ENCODE measurements at regions not wholly inside any gene's neighbourhood (a gene's known extent, or its start where the extent isn't known, plus 50 kb on each side); places are given as distances from the start of the nearest gene placed in this dataset.

DNA sequence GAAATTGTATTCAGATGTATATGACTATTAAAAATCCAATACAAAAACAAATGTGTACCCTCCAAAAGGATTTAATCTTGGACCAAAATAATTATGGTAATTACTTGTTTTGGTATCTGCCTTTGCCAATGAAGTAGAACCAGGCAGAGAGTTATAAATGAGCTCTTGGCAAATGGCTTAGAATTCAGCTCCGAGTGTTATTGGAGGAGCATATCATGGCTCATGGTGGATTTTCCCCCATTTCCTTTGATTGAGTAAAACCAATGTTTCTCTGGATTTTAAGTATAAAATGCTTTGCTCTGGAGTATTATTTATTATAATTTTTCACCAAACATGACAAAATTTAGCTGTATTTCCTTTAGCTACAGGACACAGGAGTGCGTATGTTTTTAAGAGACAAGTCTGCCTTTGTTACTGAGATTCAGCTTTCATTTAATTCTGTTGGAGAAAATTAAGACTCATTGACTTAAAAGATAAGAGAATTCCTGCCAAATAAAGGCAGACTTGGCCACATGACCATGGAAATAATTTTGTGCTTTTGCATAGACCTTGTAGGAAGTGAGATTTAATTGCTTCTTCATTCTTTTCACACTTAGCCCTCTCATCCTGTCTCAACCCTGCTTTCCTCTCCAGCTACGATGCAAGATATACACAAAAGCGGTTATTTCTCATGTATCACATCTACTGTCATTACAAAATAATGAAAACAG is 281.0 kb upstream of the SOX11 start:
- no peak for DNase-seq
- TF ChIP-seq, protein P1, sequence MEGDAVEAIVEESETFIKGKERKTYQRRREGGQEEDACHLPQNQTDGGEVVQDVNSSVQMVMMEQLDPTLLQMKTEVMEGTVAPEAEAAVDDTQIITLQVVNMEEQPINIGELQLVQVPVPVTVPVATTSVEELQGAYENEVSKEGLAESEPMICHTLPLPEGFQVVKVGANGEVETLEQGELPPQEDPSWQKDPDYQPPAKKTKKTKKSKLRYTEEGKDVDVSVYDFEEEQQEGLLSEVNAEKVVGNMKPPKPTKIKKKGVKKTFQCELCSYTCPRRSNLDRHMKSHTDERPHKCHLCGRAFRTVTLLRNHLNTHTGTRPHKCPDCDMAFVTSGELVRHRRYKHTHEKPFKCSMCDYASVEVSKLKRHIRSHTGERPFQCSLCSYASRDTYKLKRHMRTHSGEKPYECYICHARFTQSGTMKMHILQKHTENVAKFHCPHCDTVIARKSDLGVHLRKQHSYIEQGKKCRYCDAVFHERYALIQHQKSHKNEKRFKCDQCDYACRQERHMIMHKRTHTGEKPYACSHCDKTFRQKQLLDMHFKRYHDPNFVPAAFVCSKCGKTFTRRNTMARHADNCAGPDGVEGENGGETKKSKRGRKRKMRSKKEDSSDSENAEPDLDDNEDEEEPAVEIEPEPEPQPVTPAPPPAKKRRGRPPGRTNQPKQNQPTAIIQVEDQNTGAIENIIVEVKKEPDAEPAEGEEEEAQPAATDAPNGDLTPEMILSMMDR (IDR thresholded peaks at IDR 0.05; ENCODE audit: insufficient read depth in 1 of 2, low read depth in 1 of 2, low read length in 1 of 2, severe bottlenecking in 1 of 2, unreplicated experiment in 1 of 2), result no peak
- Histone ChIP-seq H3K36me3 (ENCODE audit: control insufficient read depth, insufficient read depth, low read length) (no peaks in the 10 kb centered on the region), H3K4me3 (ENCODE audit: low read depth, low read length) (no peak overlapping the region), H3K27me3 (replicated peaks; ENCODE audit: control insufficient read depth, insufficient read depth, low read length) (no peaks in the 10 kb centered on the region), H3K9me3 (no peaks in the 10 kb centered on the region; the same call in 1 of the 2 replicates), H3K4me1 (no peaks in the 10 kb centered on the region)
- BruUV-seq (replicated peaks), result no TSS peak
- ChIA-PET CTCF (no interaction called here), POLR2A (no interaction called here)
- Mint-ChIP-seq H3K4me3 (ENCODE audit: unreplicated experiment) (no peak overlapping the region), H3K27ac (ENCODE audit: unreplicated experiment) (no peak overlapping the region), H3K9me3 (ENCODE audit: unreplicated experiment) (no peaks in the 10 kb centered on the region), H3K36me3 (ENCODE audit: insufficient read depth, unreplicated experiment) (no peaks in the 10 kb centered on the region), H3K4me1 (ENCODE audit: low read depth, unreplicated experiment) (no peaks in the 10 kb centered on the region), H3K27me3 (ENCODE audit: insufficient read depth, unreplicated experiment) (no peaks in the 10 kb centered on the region)
- intact Hi-C loops (cut with micrococcal nuclease; ENCODE audit: unreplicated experiment), result no loop called here

DNA sequence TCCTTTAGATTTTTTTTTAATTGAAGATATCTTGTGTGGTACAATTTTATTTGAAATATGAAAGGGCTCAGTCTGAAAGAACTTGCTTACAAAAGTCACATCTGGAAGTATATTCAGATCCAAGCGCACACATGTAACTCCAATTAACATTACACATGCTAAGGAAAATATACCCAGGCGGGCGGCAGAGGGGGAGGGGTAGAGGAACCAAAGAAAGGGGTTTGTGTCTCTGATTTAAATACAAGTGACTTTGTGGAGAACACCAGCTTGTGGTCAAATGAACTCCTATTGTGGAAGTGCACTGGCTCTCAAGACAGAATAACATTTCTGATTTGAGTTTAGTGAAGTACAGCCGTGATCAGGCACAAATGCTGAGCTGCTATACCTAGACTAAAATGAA is 280.2 kb upstream of the SOX11 start:
- Histone ChIP-seq H3K4me3 (ENCODE audit: low read depth, low read length) (no peak overlapping the region), H3K36me3 (ENCODE audit: control insufficient read depth, insufficient read depth, low read length) (no peaks in the 10 kb centered on the region), H3K4me1 (no peaks in the 10 kb centered on the region), H3K9me3 (no peaks in the 10 kb centered on the region; the same call in 1 of the 2 replicates), H3K27me3 (replicated peaks; ENCODE audit: control insufficient read depth, insufficient read depth, low read length) (no peaks in the 10 kb centered on the region)
- TF ChIP-seq, protein P1 (IDR thresholded peaks at IDR 0.05; ENCODE audit: insufficient read depth in 1 of 2, low read depth in 1 of 2, low read length in 1 of 2, severe bottlenecking in 1 of 2, unreplicated experiment in 1 of 2), result no peak
- BruUV-seq (replicated peaks), result no TSS peak
- no peaks in the 10 kb centered on the region for H3K4me1 Mint-ChIP-seq (ENCODE audit: low read depth, unreplicated experiment)
- intact Hi-C loops (cut with micrococcal nuclease; ENCODE audit: unreplicated experiment), result no loop called here
- no peak overlapping the region for H3K27ac Mint-ChIP-seq (ENCODE audit: unreplicated experiment)
- no peak for DNase-seq
- H3K4me3 Mint-ChIP-seq (ENCODE audit: unreplicated experiment), result no peak overlapping the region
- ChIA-PET POLR2A (no interaction called here), CTCF (no interaction called here)
- no peaks in the 10 kb centered on the region for H3K9me3 Mint-ChIP-seq (ENCODE audit: unreplicated experiment)
- no peaks in the 10 kb centered on the region for H3K36me3 Mint-ChIP-seq (ENCODE audit: insufficient read depth, unreplicated experiment)
- no peaks in the 10 kb centered on the region for H3K27me3 Mint-ChIP-seq (ENCODE audit: insufficient read depth, unreplicated experiment)

- H3K9me3 Mint-ChIP-seq (ENCODE audit: unreplicated experiment), result no peaks in the 10 kb centered on the region
- H3K4me1 Mint-ChIP-seq (ENCODE audit: low read depth, unreplicated experiment), result no peaks in the 10 kb centered on the region
- BruUV-seq (replicated peaks), result no TSS peak
- peaks cover 3% of the 10 kb centered on the region for H3K27me3 Mint-ChIP-seq (ENCODE audit: insufficient read depth, unreplicated experiment)
- no peaks in the 10 kb centered on the region for H3K36me3 ChIP-seq (ENCODE audit: control insufficient read depth, insufficient read depth, low read length)
- no peaks in the 10 kb centered on the region for H3K36me3 Mint-ChIP-seq (ENCODE audit: insufficient read depth, unreplicated experiment)
- no peaks in the 10 kb centered on the region; the same call in 1 of the 2 replicates for H3K9me3 ChIP-seq
- ChIA-PET CTCF (no interaction called here), POLR2A (no interaction called here)
- no peaks in the 10 kb centered on the region for H3K4me1 ChIP-seq
- no peak for DNase-seq
- no peak overlapping the region for H3K27ac Mint-ChIP-seq (ENCODE audit: unreplicated experiment)
- no peaks in the 10 kb centered on the region for H3K27me3 ChIP-seq (replicated peaks; ENCODE audit: control insufficient read depth, insufficient read depth, low read length)
- intact Hi-C loops (cut with micrococcal nuclease; ENCODE audit: unreplicated experiment), result no loop called here
- TF ChIP-seq, protein P1 (IDR thresholded peaks at IDR 0.05; ENCODE audit: insufficient read depth in 1 of 2, low read depth in 1 of 2, low read length in 1 of 2, severe bottlenecking in 1 of 2, unreplicated experiment in 1 of 2), result no peak
- no peak overlapping the region for H3K4me3 ChIP-seq (ENCODE audit: low read depth, low read length)
- no peak overlapping the region for H3K4me3 Mint-ChIP-seq (ENCODE audit: unreplicated experiment)
Observed at GRCh38 chr2:5433855-5434254, 258.3 kb upstream of the SOX11 start.

Data from Caco-2 (cell line).